ENCODE measurements at regions not wholly inside any gene's neighbourhood (a gene's known extent, or its start where the extent isn't known, plus 50 kb on each side); places are given as distances from the start of the nearest gene placed in this dataset.

- TF ChIP-seq TEAD4 (CRISPR knock-in tag; IDR thresholded peaks at IDR 0.05) (no peak), SP1 (CRISPR knock-in tag; conservative IDR thresholded peaks at IDR 0.05) (no peak), ZSCAN18 (CRISPR knock-in tag; IDR thresholded peaks at IDR 0.05) (no peak), ZBTB21 (CRISPR knock-in tag; IDR thresholded peaks at IDR 0.05; ENCODE audit: borderline replicate concordance) (no peak), NFYB (CRISPR knock-in tag; conservative IDR thresholded peaks at IDR 0.05; ENCODE audit: low read depth) (no peak)
- TF ChIP-seq, protein P1, sequence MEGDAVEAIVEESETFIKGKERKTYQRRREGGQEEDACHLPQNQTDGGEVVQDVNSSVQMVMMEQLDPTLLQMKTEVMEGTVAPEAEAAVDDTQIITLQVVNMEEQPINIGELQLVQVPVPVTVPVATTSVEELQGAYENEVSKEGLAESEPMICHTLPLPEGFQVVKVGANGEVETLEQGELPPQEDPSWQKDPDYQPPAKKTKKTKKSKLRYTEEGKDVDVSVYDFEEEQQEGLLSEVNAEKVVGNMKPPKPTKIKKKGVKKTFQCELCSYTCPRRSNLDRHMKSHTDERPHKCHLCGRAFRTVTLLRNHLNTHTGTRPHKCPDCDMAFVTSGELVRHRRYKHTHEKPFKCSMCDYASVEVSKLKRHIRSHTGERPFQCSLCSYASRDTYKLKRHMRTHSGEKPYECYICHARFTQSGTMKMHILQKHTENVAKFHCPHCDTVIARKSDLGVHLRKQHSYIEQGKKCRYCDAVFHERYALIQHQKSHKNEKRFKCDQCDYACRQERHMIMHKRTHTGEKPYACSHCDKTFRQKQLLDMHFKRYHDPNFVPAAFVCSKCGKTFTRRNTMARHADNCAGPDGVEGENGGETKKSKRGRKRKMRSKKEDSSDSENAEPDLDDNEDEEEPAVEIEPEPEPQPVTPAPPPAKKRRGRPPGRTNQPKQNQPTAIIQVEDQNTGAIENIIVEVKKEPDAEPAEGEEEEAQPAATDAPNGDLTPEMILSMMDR (IDR thresholded peaks at IDR 0.05), result no peak
Observed at GRCh38 chr1:38128926-38129453, 82.4 kb upstream of the POU3F1 start.

Measured in WTC11 (cell line).